HepG2 (cell line): ENCODE measurements at regions not wholly inside any gene's neighbourhood (a gene's known extent, or its start where the extent isn't known, plus 50 kb on each side); places are given as distances from the start of the nearest gene placed in this dataset.
A peak's percentile ranks its signal among the peaks of the same experiment; 100 is the strongest.

Experiments
- AFF4 ChIP-seq: sonication (generic); formaldehyde crosslinking; IDR thresholded peaks from 2 replicates; pipeline ENCODE4 v1.4.0; 2020; ENCODE audit warnings: missing genetic modification reagents
- AKAP8 ChIP-seq: sonication (generic); formaldehyde crosslinking; IDR thresholded peaks from 2 replicates; pipeline ENCODE4 v1.5.1; 2020; ENCODE audit warnings: mild to moderate bottlenecking, missing genetic modification reagents
- ATF3 ChIP-seq: sonication (generic); formaldehyde crosslinking; IDR thresholded peaks from 2 replicates; pipeline ENCODE4 v1.4.0; 2020; ENCODE audit warnings: missing genetic modification reagents
- BRF2 ChIP-seq: sonication (generic); formaldehyde crosslinking; IDR thresholded peaks from 2 replicates; pipeline ENCODE4 v1.8.1; 2022; ENCODE audit warnings: mild to moderate bottlenecking, missing genetic modification reagents
- CSRNP2 ChIP-seq: sonication (generic); formaldehyde crosslinking; conservative IDR thresholded peaks from 2 replicates; pipeline ENCODE4 v1.8.0; 2022; ENCODE audit warnings: low read depth, missing genetic modification reagents
- FOXA1 ChIP-seq, 2 experiments: fragments of 450-650 bp in 1 of 2; sonication (generic) in 1 of 2; formaldehyde crosslinking in 1 of 2; IDR thresholded peaks; 2 replicates each; pipeline versions ENCODE4 v1.4.0 to v1.6.1; 2016 to 2020; ENCODE audit warnings: missing genetic modification reagents in 1 of 2
- FOXP1 ChIP-seq, 2 experiments: fragments of 450-650 bp in 1 of 2; IDR thresholded peaks; 2 replicates each; pipeline ENCODE4 v1.6.1; 2017 to 2018; ENCODE audit warnings: antibody characterized with exemption in 1 of 2
- HMGA1 ChIP-seq: sonication (generic); formaldehyde crosslinking; conservative IDR thresholded peaks from 2 replicates; pipeline ENCODE4 v1.4.0; 2020; ENCODE audit warnings: missing genetic modification reagents
- KLF11 ChIP-seq: IDR thresholded peaks from 2 replicates; pipeline ENCODE4 v1.6.1; 2016; ENCODE audit warnings: missing compliant biosample characterization
- MED8 ChIP-seq: sonication (generic); formaldehyde crosslinking; IDR thresholded peaks from 2 replicates; pipeline ENCODE4 v1.8.1; 2023; ENCODE audit warnings: mild to moderate bottlenecking, missing genetic modification reagents; ENCODE audit not compliant: insufficient replicate concordance
- MEF2D ChIP-seq: sonication (generic); formaldehyde crosslinking; IDR thresholded peaks from 2 replicates; pipeline ENCODE4 v1.5.1; 2020; ENCODE audit warnings: mild to moderate bottlenecking, missing genetic modification reagents
- SATB2 ChIP-seq: sonication (generic); formaldehyde crosslinking; IDR thresholded peaks from 2 replicates; pipeline ENCODE4 v1.5.0; 2020; ENCODE audit warnings: missing genetic modification reagents
- TCF12 ChIP-seq, 2 experiments: fragments of 450-650 bp in 1 of 2; sonication (generic) in 1 of 2; formaldehyde crosslinking in 1 of 2; IDR thresholded peaks; 2 replicates each; pipeline versions ENCODE4 v1.6.1 to v1.8.0; 2017 to 2022; ENCODE audit warnings: antibody characterized with exemption in 1 of 2, mild to moderate bottlenecking in 1 of 2, missing genetic modification reagents in 1 of 2, moderate library complexity in 1 of 2
- ZBTB38 ChIP-seq: sonication (generic); formaldehyde crosslinking; IDR thresholded peaks from 2 replicates; pipeline ENCODE4 v1.5.1; 2020; ENCODE audit warnings: mild to moderate bottlenecking, missing genetic modification reagents
- ZBTB4 ChIP-seq: sonication (generic); formaldehyde crosslinking; IDR thresholded peaks from 2 replicates; pipeline ENCODE4 v1.4.0; 2020; ENCODE audit warnings: missing genetic modification reagents, mild to moderate bottlenecking, borderline replicate concordance
- ZKSCAN5 ChIP-seq: sonication (generic); formaldehyde crosslinking; IDR thresholded peaks from 2 replicates; pipeline ENCODE4 v1.5.1; 2020; ENCODE audit warnings: mild to moderate bottlenecking, missing genetic modification reagents
- ZNF225 ChIP-seq: sonication (generic); formaldehyde crosslinking; IDR thresholded peaks from 2 replicates; pipeline ENCODE4 v1.4.0; 2020; ENCODE audit warnings: mild to moderate bottlenecking, missing genetic modification reagents
- ZNF263 ChIP-seq: sonication (generic); formaldehyde crosslinking; IDR thresholded peaks from 2 replicates; pipeline ENCODE4 v1.4.0; 2020; ENCODE audit warnings: missing genetic modification reagents
- ZNF549 ChIP-seq: sonication (generic); formaldehyde crosslinking; IDR thresholded peaks from 2 replicates; pipeline ENCODE4 v1.5.0; 2020; ENCODE audit warnings: missing genetic modification reagents
- ZNF777 ChIP-seq: sonication (generic); formaldehyde crosslinking; IDR thresholded peaks from 2 replicates; pipeline ENCODE4 v1.4.0; 2020; ENCODE audit warnings: missing genetic modification reagents

GRCh38 chr9:81833563-81834345 lies 94.5 kb upstream of the SPATA31D4 start (continued):
- TF ChIP-seq CSRNP2 (CRISPR knock-in tag), result no peak
- 0 out of 2 replicates have a peak, but pooled peaks have one; percentile 17 for TF ChIP-seq MEF2D (CRISPR knock-in tag)
- no peak for TF ChIP-seq AFF4 (CRISPR knock-in tag)
- no peak for TF ChIP-seq ZNF263 (CRISPR knock-in tag)
- TF ChIP-seq ZNF549, result no peak
- TF ChIP-seq ATF3 (CRISPR knock-in tag), result no peak
- no peak for TF ChIP-seq ZNF777 (CRISPR knock-in tag)
- TF ChIP-seq FOXA1 (IDR thresholded peaks at IDR 0.05), result no peak
- TF ChIP-seq FOXA1 (CRISPR knock-in tag; IDR thresholded peaks at IDR 0.05), result peak; percentile 68; the same call in 1 of the 2 replicates
- no peak for TF ChIP-seq KLF11 (CRISPR knock-in tag)
- no peak for TF ChIP-seq MED8 (CRISPR knock-in tag)
- TF ChIP-seq ZBTB4 (CRISPR knock-in tag), result no peak
- no peak for TF ChIP-seq ZNF225 (CRISPR knock-in tag)
- TF ChIP-seq ZBTB38 (CRISPR knock-in tag), result no peak
- TF ChIP-seq HMGA1, result no peak
- TF ChIP-seq SATB2, result 0 out of 2 replicates have a peak, but pooled peaks have one; percentile 30
- no peak for TF ChIP-seq AKAP8
- no peak for TF ChIP-seq FOXP1 (IDR thresholded peaks at IDR 0.05)
- TF ChIP-seq FOXP1 (CRISPR knock-in tag; IDR thresholded peaks at IDR 0.05), result peak; percentile 66
- TF ChIP-seq BRF2, result no peak
- TF ChIP-seq TCF12 (IDR thresholded peaks at IDR 0.05), result no peak
- no peak for TF ChIP-seq TCF12 (CRISPR knock-in tag; IDR thresholded peaks at IDR 0.05)
- no peak for TF ChIP-seq ZKSCAN5 (CRISPR knock-in tag)
